ENCODE measurements at regions not wholly inside any gene's neighbourhood (a gene's known extent, or its start where the extent isn't known, plus 50 kb on each side); places are given as distances from the start of the nearest gene placed in this dataset.
"Not testable (repeated sequence)": the region's sequence is repeated elsewhere in the genome, so short reads cannot be mapped to it uniquely, and the experiment has no call there.

GRCh38 chr11:25536289-25536688, 795.6 kb upstream of the ANO3 start:
- no peak overlapping the region for H3K4me3 ChIP-seq (ENCODE audit: low read length)
- DNase-seq (ENCODE audit: low read depth), result no peak
- no peak for TF ChIP-seq CTCF (conservative IDR thresholded peaks at IDR 0.05; ENCODE audit: low read depth, low read length)

- no peak for TF ChIP-seq CTCF (conservative IDR thresholded peaks at IDR 0.05; ENCODE audit: low read depth, low read length)
- H3K4me3 ChIP-seq (ENCODE audit: low read length), result no peak overlapping the region
- DNase-seq (ENCODE audit: low read depth), result no peak
These were observed 794.5 kb upstream of the ANO3 start for GRCh38 chr11:25537393-25537792.

- TF ChIP-seq CTCF (conservative IDR thresholded peaks at IDR 0.05; ENCODE audit: low read depth, low read length), result no peak
- DNase-seq (ENCODE audit: low read depth), result no peak
- no peak overlapping the region for H3K4me3 ChIP-seq (ENCODE audit: low read length)
These were observed 784.6 kb upstream of the ANO3 start for GRCh38 chr11:25547292-25547691.

GRCh38 chr11:25562417-25562816, 769.5 kb upstream of the ANO3 start:
- no peak for DNase-seq (ENCODE audit: low read depth)
- H3K4me3 ChIP-seq (ENCODE audit: low read length), result no peak overlapping the region
- TF ChIP-seq CTCF (conservative IDR thresholded peaks at IDR 0.05; ENCODE audit: low read depth, low read length), result no peak

- H3K4me3 ChIP-seq (ENCODE audit: low read length), result no peak overlapping the region
- DNase-seq (ENCODE audit: low read depth), result no peak
- TF ChIP-seq CTCF (conservative IDR thresholded peaks at IDR 0.05; ENCODE audit: low read depth, low read length), result no peak
These were observed 766.1 kb upstream of the ANO3 start for GRCh38 chr11:25565846-25566245.

GRCh38 chr11:25566298-25567200, 765.4 kb upstream of the ANO3 start:
- peak; percentile 45 for DNase-seq (ENCODE audit: low read depth)
- no peak overlapping the region for H3K4me3 ChIP-seq (ENCODE audit: low read length)
- no peak for TF ChIP-seq CTCF (conservative IDR thresholded peaks at IDR 0.05; ENCODE audit: low read depth, low read length)

GRCh38 chr11:25576320-25576719, 755.6 kb upstream of the ANO3 start:
- no peak for TF ChIP-seq CTCF (conservative IDR thresholded peaks at IDR 0.05; ENCODE audit: low read depth, low read length)
- no peak for DNase-seq (ENCODE audit: low read depth)
- H3K4me3 ChIP-seq (ENCODE audit: low read length), result no peak overlapping the region

GRCh38 chr11:25579554-25579953, 752.4 kb upstream of the ANO3 start:
- not testable (repeated sequence) for H3K4me3 ChIP-seq (ENCODE audit: low read length); DNase-seq (ENCODE audit: low read depth)

Data from retinal pigment epithelial cell (primary cell).